GM19025 (cell line): ENCODE measurements at regions not wholly inside any gene's neighbourhood (a gene's known extent, or its start where the extent isn't known, plus 50 kb on each side); places are given as distances from the start of the nearest gene placed in this dataset.
A peak's percentile ranks its signal among the peaks of the same experiment; 100 is the strongest.

Experiments used
- ATAC-seq: cut with Tn5 transposase; IDR thresholded peaks from one replicate; pipeline ENCODE4 v1.9.1; 2021; ENCODE audit warnings: mild to moderate bottlenecking, low read depth, moderate library complexity; ENCODE audit not compliant: unreplicated experiment

DNA sequence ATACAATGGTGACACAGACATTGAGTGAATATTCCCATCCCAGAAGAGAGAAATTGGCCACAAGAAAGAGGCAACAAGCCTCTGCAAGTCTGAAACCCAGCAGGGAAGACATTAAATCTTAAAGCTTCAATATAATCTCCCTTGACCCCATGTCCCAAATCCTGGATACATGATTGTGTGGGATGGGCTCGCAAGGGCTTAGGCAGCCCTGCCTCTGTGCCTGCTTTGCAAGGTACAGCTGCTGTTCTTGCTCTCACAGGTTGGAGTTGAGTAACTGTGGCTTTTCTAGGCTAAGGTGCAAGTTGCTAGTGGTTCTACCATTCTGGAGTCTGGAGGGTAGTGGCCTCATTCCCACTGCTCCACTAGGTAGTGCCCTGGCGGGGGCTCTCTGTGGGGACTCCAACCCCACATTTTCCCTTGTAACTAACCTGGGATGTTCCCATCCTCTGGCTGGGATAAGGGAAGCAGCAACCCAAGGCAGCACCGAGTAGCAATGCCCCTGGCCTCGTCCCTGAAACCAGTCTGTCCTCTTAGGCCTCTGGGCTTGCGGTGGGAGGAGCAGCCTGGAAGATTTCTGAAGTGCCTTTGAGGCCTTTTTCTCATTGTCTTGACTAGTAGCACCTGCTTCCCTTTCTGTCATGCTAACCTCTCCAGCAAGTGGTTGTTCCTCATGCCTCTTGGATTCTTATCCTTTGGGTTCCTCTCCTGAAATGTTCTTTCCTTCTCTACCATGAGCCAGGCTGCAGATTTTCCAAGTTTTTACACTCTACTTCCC, 90.0 kb downstream of the FAM174B start:
- ATAC-seq: no peak

DNA sequence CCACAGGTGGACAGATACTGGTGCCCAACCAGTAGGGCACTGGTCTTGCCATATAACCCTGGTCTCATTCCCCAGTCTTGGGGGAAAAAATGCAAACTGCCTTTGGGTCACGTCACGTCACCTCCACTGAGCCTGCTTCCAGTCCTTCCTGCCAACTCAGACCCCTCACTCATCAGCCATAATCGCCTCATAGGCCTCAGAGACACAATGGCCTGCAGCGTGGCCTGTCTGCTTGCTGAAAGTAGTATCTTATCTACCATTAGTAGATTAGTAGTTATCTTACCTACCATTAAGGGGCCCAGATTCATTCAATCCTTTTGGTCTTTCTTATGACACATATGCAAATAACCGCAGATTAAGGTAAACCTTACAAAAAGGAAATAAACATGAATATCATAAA, 93.8 kb downstream of the FAM174B start:
- no peak for ATAC-seq

DNA sequence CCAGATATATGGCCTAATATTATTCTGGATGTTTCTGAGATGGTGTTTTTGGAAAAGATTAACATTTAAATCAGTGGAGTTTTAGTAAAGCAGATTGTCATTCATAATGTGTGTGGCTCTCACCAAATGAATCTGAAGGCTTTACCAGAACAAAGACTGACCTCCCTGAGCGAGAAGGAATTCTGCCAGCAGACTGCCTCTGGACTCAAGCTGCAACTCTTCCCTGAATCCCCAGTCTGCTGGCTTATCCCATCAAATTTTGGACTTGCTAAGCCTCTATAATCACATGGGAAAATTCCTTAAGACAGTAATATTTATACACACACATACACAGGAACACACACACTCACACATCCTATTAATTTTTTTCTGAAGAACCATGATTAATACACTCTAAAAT, 102.3 kb downstream of the FAM174B start:
- ATAC-seq: no peak

DNA sequence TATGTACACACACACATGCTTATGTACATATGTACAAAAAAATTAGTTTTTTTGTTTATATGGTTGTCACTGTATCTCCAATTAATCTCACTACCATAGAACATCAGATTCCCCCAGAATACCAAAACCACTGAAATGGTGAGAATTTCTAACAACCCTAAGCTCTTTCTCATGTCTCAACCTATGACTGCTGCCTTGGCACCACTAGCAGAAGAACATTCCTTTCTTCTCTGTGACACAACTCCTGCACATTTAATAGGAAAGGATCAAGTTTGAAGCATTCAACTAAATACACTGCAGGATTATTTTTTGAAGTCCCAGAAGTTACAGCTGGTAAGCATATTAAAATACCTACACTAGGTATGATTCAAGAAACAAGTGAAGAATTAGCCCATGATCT, 109.6 kb downstream of the FAM174B start:
- no peak for ATAC-seq

DNA sequence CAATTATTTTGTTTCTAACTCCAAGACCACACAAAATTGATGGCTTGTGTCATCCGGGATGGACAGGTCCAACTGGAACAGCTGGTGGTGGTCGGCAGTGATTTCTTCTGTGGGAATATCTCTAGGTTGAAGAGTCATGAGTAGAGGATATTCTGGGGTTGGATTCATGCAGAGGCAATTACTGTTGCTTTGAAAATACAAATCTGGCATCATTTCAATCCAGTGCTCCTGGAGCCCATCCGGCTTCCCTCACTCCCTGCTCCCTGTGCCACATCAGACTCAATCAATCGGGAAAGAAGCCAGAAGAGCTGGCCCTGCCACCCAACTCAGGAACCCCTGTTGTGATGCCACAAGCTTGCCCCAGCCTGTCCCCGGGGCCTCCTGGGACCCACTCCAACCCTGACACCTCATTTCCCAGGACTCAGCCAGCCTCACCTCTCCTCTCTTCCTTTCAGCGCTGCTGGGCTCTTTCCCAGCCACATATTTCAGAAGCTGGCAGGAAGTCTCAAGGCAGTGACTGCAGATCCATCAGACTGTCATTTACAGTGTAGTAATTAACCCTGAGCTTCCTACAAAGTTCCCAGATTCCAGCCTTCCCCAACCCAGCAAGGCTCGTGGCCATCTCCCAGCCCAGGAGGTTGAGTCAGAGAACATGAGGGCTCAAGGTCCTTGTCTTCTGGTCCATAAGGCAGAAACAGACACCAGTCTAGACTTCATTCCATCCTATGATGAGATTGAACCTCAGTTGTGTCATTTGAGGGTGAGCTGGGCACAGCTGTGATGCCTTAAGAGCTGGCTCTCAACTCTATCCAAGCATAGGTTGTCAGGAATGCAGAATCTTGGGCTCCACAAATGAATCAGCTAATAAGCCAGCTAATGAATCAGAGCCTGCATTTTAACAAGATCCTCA, 114.0 kb downstream of the FAM174B start:
- no peak for ATAC-seq

DNA sequence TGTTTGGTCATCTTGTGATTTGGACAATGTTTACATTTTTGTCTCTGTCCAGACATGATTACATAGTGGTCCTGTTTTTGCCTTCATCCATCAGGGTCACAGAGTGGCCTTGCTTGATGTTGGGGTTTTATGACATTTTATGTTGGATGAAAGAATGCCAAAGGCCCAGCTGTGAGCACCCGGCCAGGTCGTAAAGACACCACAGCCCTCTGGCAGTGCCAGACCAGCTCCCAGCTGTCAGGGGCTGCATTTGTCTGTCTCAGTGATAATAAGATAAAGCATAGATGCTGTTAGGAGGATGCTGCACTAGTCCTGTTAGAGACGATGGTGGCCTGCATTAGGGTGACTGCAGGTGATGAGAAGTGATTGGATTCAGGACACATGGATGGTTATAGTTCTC, 117.5 kb downstream of the FAM174B start:
- no peak for ATAC-seq

DNA sequence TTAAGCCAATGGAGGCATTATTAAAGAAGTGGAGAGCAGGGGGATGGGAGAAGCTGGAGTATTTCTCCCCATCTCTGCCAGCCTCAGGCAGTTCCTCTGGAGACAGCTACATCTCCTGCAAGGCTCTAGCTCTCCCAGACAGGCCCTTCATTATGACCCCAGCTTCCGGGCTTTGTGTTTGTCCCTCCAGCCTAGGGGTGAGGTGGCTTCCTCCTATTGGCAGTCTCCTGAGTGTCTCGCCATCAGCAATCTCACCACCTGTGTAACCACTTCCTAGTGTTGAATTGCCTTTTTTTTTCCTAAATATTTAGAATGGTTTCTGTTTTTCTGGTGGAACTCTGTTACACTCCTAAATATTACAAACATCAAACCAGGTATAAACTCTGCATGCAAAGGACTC, 122.3 kb downstream of the FAM174B start:
- ATAC-seq: no peak

DNA sequence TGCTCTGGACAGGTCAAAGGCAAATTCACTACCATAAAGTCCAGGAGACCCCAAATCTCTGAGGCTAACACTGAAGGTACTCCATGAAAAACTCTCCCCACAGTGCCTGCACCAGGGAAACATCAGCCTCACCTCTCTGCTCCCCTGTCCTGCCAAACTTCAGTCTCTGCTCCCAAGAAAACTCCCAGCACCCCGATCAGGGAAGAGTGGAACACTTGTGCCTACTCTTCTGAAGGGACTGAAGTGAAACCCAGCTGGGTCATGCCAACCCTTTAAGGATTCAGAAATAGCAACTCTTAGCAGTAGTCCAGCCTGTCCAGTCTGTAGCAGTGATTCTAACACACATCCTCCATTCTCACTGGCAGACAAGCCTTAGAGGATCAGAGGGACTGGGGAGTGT, 124.2 kb downstream of the FAM174B start:
- ATAC-seq: no peak

DNA sequence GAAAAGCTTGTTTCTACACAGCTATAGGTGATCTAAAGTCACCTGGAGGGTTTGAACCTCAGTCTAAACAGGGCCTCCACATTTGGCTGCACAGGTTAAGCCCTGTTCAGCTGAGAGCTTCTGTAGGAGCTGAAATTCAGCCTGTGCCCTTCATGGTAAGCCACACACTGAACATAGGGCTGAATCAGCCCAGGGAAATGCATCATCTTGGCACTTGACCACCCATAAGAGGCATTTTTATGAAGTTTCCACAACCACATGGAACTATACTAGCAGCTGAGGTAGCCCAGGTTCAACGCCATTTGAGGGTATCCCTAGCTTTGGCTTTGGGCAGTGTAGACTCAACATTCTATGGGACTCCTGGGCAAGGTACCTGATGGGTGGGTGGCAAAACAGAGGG, 126.8 kb downstream of the FAM174B start:
- ATAC-seq: no peak

DNA sequence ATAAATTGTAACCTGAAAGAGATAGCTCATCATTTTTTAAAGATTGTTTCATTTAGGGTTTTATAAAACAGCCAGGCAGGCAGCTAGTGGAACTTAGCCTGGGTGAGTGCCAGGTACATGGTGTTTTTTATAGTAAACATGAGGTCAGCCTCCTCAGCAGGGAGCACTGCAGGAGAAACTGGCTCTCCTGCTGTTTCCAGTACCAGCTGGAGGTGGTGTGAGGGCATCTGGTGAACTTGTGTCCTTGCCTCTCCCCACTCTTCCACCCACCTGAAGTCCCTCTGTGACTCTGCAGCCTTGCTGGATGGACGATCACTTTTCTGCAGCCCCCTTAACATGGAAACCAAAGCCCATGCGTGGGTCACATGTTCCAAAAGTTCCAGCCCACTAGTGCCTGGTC, 128.4 kb downstream of the FAM174B start:
- ATAC-seq: no peak

DNA sequence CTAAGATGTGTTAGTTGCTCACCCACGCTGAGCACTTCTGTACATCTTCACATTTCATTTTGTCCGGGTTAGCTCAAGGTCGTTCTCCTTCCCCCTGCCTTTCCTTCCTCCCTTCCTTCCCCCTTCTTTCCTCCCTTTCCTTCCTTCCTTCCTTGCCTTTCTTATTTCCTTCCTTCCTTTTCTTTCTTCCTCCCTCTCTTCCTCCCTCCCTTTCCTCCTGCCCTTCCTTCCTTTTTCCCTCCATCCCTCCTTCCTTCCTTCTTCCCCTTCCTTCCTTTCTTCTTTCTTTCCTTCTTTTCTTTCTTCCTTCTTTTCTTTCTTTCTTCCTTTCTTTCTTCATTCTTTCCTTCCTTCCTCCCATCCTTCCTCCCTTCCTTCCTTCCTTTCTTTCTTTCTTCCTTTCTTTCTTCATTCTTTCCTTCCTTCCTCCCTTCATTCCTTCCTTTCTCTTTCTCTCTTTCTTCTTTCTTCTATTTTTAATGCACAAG, 129.8 kb downstream of the FAM174B start:
- ATAC-seq: no peak

DNA sequence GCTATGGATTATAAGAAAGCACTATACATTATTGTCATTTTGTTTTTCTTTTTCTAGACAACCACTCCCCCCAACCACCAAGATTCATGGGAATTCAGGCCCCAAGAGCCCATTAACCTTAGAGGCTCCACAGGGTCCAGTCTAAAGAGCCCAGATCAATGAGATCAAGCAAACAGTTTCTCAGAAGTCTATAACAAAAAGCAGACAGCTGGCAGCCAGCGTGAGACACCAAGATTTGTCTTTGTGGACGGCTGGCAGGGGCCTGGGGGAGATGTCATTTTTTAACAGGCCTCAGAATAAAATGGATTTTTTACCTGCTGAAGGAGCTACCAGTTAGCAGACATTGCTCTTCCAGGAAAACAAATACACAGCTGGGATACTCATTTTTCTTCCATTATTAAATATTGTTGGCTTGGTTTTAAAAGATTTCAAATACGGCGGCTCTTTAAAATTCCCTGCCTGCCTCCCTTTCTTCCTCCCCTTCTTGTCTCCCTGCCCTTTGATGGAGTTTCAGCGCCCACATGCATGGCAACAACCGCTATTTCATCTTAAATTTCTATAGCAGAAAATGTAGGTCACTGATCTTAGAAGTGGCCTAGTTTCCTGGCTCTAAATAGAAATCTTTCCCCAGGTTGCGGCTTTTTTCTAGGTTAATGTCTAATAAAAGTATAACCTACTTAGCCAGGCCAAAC, 130.6 kb downstream of the FAM174B start:
- ATAC-seq: no peak

DNA sequence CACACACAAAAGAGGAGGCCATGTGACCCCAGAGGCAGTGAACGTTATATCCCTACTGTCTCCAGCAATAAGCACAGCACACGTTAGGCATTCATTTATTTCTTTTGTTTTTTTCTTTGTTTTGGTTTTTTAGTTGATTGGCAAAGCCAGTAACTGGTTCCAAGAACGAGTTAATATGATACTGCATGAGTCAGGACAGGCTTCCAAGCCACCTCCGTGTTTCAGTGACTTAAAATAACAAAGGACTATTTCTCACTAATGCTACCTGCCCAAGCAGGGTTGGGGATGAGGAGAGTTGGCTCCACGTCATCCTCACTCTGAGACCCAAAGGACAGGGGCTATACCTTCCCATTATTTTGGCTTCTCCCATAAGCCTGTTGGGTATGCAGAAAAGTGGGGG, 130.5 kb downstream of the ST8SIA2 start:
- ATAC-seq: no peak

DNA sequence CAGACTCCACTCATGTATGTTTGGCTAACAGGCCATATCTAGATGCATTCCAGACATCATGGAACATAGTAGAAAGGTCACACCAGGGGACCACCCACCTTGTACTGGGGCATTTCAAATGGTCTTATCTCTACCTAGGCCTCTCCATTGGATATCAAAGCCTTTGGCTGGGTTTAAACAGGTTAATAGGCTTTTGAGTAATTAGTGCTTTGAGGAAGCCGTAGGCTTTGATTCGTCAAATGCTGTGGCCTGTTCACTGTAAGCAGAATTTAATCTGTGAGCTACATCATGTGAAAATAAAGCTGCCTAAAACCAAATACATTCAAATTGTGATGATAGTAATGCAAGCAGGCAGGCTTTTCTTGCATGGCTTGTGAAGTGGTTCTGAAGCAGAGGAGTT, 129.5 kb downstream of the ST8SIA2 start:
- no peak for ATAC-seq

DNA sequence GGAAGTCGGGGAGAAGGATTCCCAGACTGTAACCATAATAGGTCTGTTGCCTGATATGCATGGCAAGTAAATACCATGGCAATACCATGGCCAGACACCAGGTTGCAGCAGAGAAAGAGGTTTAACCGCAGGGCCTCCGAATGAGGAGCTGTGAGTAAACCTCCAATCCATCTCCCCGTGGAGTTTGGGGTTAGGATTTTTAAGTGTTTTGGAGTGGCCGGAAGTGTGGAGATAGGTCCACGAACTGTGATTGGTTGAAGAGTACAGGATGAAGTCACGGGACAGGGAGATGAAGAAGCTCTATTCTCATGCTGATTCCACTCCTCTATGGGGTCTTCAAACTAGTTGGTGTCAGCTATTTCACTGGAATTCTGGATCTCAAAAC, 127.9 kb downstream of the ST8SIA2 start:
- peak; percentile 78 for ATAC-seq

DNA sequence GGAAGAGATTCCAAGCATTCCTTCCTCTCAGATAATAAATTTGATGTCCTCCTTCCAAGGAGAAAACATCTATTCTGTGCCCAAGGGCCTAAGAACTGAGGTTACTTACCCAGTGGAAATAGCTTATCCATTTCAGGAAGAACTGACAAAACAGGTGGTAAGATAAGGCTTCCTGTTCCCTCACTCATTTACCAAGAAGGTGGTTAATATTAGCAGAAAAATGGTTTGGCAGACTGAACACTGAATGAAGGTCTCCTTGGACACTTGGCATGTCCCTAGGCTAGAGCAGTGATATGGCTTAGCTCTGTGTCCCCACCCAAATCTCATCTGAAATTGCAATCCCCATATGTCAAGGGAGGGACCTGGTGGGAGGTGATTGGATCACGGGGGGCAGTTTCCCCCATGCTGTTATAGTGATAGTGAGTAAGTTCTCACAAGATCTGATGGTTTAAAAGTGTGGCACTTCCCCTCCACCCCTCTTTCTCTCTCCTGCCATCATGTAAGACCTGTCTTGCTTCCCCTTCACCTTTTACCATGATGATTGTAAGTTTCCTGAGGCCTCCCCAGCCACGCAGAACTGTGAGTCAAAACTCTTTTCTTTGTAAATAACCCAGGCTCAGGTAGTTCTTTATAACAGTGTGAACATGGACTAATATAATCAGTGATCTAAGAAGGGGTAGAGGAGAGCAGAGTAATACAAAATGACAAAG, 127.4 kb downstream of the ST8SIA2 start:
- peak; percentile 27 for ATAC-seq

DNA sequence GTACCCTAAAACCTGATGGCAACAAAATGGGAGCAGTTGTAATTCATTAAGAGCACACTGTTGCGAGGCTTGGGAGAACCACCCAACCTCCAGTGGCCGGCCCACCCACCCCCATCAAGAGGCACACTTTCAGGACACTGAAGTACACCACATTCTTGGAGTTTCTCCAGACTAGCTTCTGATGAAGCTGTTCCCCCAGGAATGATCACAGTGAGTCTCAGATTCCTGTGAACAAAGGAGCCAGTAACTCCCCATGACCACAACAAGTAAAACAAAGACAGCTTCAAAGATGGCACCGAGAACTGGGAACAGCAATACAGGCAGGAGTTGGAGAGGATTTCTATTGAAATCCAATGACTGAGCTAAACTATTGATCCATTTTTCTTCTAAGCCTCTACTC, 126.0 kb downstream of the ST8SIA2 start:
- ATAC-seq: no peak
